Breast epithelium (tissue), 4 donors: ENCODE measurements at regions not wholly inside any gene's neighbourhood (a gene's known extent, or its start where the extent isn't known, plus 50 kb on each side); places are given as distances from the start of the nearest gene placed in this dataset.
"Not testable (repeated sequence)": the region's sequence is repeated elsewhere in the genome, so short reads cannot be mapped to it uniquely, and the experiment has no call there.

Source experiments
- DNase-seq, 2 donors: peaks; one replicate each; pipeline ENCODE4 v3.0.0-alpha.2; 2019; ENCODE audit warnings: low spot score in 2 of 2
- H3K27ac ChIP-seq, 2 donors: fragments of 200-600 bp; sonication (generic) in 1 of 2; one replicate each; pipeline ENCODE4 v1.5.1; 2016 to 2019; ENCODE audit warnings: mild to moderate bottlenecking in 1 of 2
- H3K27me3 ChIP-seq, 2 donors: fragments of 200-600 bp; sonication (generic) in 1 of 2; one replicate each; pipeline versions ENCODE4 v1.5.1 to v1.6.0; 2017 to 2019; ENCODE audit warnings: control low read depth in 1 of 2, mild to moderate bottlenecking in 1 of 2
- H3K36me3 ChIP-seq: fragments of 200-600 bp; one replicate; pipeline ENCODE4 v1.5.1; 2019
- H3K4me1 ChIP-seq, 2 donors: fragments of 200-600 bp; sonication (generic); one replicate each; pipeline ENCODE4 v1.5.1; 2016 to 2019; ENCODE audit warnings: control low read depth in 1 of 2
- H3K4me3 ChIP-seq, 3 donors: fragments of 200-600 bp; sonication (generic); 1 replicate in 2 of 3; 2 replicates in 1 of 3; pipeline ENCODE4 v1.5.1; 2016 to 2019; ENCODE audit warnings: mild to moderate bottlenecking in 3 of 3, moderate library complexity in 2 of 3
- H3K9me3 ChIP-seq, 2 donors: fragments of 200-600 bp; sonication (generic) in 1 of 2; one replicate each; pipeline ENCODE4 v1.5.1; 2016 to 2019; ENCODE audit warnings: control low read depth in 1 of 2
- CTCF ChIP-seq, 3 donors: fragments of 450-650 bp; IDR thresholded peaks; one replicate each; pipeline ENCODE4 v1.5.1; 2016 to 2017; ENCODE audit warnings: antibody characterized with exemption in 3 of 3, mild to moderate bottlenecking in 3 of 3, moderate library complexity in 3 of 3
- POLR2A ChIP-seq: fragments of 450-650 bp; IDR thresholded peaks from one replicate; pipeline ENCODE4 v1.6.1; 2016; ENCODE audit warnings: antibody characterized with exemption, mild to moderate bottlenecking, moderate library complexity
- POLR2AphosphoS5 ChIP-seq, 3 donors: sonication (generic); formaldehyde crosslinking; IDR thresholded peaks; one replicate each; pipeline ENCODE4 v1.6.1; 2017; ENCODE audit warnings: antibody characterized with exemption in 3 of 3
- intact Hi-C: fragments of 100-400 bp; cut with DNase I; formaldehyde crosslinking; loops from one replicate; pipeline ENCODE4 v1.15.1; 2023; ENCODE audit warnings: low total_unique reads

- Histone ChIP-seq H3K4me1 (no peaks in the 10 kb centered on the region), H3K27me3 (no peaks in the 10 kb centered on the region), H3K9me3 (no peaks in the 10 kb centered on the region), H3K27ac (no peak overlapping the region), H3K4me3 (no peak overlapping the region), H3K36me3 (no peaks in the 10 kb centered on the region)
- TF ChIP-seq POLR2AphosphoS5 (IDR thresholded peaks at IDR 0.05) (no peak), CTCF (IDR thresholded peaks at IDR 0.05) (no peak), POLR2A (no peak)
- intact Hi-C loops = no loop called here
- DNase-seq = no peak
These were observed 457.8 kb downstream of the EPM2A start for GRCh38 chr6:145277358-145278086.

GRCh38 chr6:145278163-145278807 is 457.0 kb downstream of the EPM2A start:
- Histone ChIP-seq H3K27me3 (no peaks in the 10 kb centered on the region), H3K9me3 (no peaks in the 10 kb centered on the region), H3K27ac (no peak overlapping the region), H3K4me3 (no peak overlapping the region), H3K4me1 (no peaks in the 10 kb centered on the region), H3K36me3 (no peaks in the 10 kb centered on the region)
- intact Hi-C loops = no loop called here
- TF ChIP-seq POLR2AphosphoS5 (IDR thresholded peaks at IDR 0.05) = no peak
- no peak for TF ChIP-seq POLR2A
- TF ChIP-seq CTCF (IDR thresholded peaks at IDR 0.05) = no peak
- DNase-seq = no peak

- H3K27ac ChIP-seq = no peak overlapping the region
- DNase-seq = no peak
- H3K4me3 ChIP-seq = no peak overlapping the region
- intact Hi-C loops = no loop called here
- no peaks in the 10 kb centered on the region for H3K27me3 ChIP-seq
- H3K9me3 ChIP-seq = no peaks in the 10 kb centered on the region
- no peak for TF ChIP-seq CTCF (IDR thresholded peaks at IDR 0.05)
- TF ChIP-seq POLR2A = no peak
- H3K36me3 ChIP-seq = no peaks in the 10 kb centered on the region
- H3K4me1 ChIP-seq = no peaks in the 10 kb centered on the region
These were observed 455.8 kb downstream of the EPM2A start for GRCh38 chr6:145279551-145279950.

- H3K27ac ChIP-seq = no peak overlapping the region
- no peaks in the 10 kb centered on the region for H3K4me1 ChIP-seq
- no peaks in the 10 kb centered on the region for H3K27me3 ChIP-seq
- H3K4me3 ChIP-seq = no peak overlapping the region
- TF ChIP-seq CTCF (IDR thresholded peaks at IDR 0.05) (no peak), POLR2AphosphoS5 (IDR thresholded peaks at IDR 0.05) (no peak), POLR2A (no peak)
- intact Hi-C loops = no loop called here
- DNase-seq = no peak
- no peaks in the 10 kb centered on the region for H3K36me3 ChIP-seq
- no peaks in the 10 kb centered on the region for H3K9me3 ChIP-seq
These were observed 455.3 kb downstream of the EPM2A start for GRCh38 chr6:145279993-145280392.

- intact Hi-C loops, DNase-seq, H3K4me3 ChIP-seq: not testable (repeated sequence)
These were observed 452.1 kb downstream of the EPM2A start for GRCh38 chr6:145283209-145283608.

More at GRCh38 chr6:145283209-145283608, 452.1 kb downstream of the EPM2A start:
- H3K27me3 ChIP-seq, H3K36me3 ChIP-seq, H3K27ac ChIP-seq, H3K4me1 ChIP-seq, H3K9me3 ChIP-seq: not testable (repeated sequence)
